ENCODE measurements at regions not wholly inside any gene's neighbourhood (a gene's known extent, or its start where the extent isn't known, plus 50 kb on each side); places are given as distances from the start of the nearest gene placed in this dataset.

GRCh38 chr7:86295526-86295925, 348.2 kb upstream of the GRM3 start:
- TF ChIP-seq CTCF (IDR thresholded peaks at IDR 0.05) (no peak), ZFX (IDR thresholded peaks at IDR 0.05; ENCODE audit: borderline replicate concordance) (no peak)
